DOHH2 (cell line): ENCODE measurements at regions not wholly inside any gene's neighbourhood (a gene's known extent, or its start where the extent isn't known, plus 50 kb on each side); places are given as distances from the start of the nearest gene placed in this dataset.

Source experiments
- H3F3A ChIP-seq: fragments of 200-600 bp; sonication (generic), shearing (Covaris generic); 2 replicates; pipeline ENCODE4 v1.6.0; 2016; ENCODE audit warnings: antibody characterized with exemption, mild to moderate bottlenecking; ENCODE audit not compliant: control insufficient read depth, insufficient read depth
- H3K27ac ChIP-seq: fragments of 200-600 bp; sonication (generic); 2 replicates; pipeline ENCODE4 v1.5.1; 2014; ENCODE audit warnings: low read depth, mild to moderate bottlenecking, low read length, moderate library complexity
- H3K27me3 ChIP-seq: fragments of 200-600 bp; sonication (generic); 2 replicates; pipeline ENCODE4 v1.6.1; 2014; ENCODE audit warnings: mild to moderate bottlenecking, low read length, mixed read lengths; ENCODE audit not compliant: control insufficient read depth
- H3K36me3 ChIP-seq: fragments of 200-600 bp; sonication (generic); 2 replicates; pipeline ENCODE4 v1.6.1; 2014; ENCODE audit warnings: mild to moderate bottlenecking, low read length, moderate library complexity, mixed read lengths; ENCODE audit not compliant: control insufficient read depth
- H3K4me1 ChIP-seq: fragments of 200-600 bp; sonication (generic); 2 replicates; pipeline ENCODE4 v1.6.1; 2014; ENCODE audit warnings: mild to moderate bottlenecking, low read length, mixed read lengths; ENCODE audit not compliant: control insufficient read depth
- H3K4me2 ChIP-seq: fragments of 200-600 bp; sonication (generic); 2 replicates; pipeline ENCODE4 v1.6.0; 2014; ENCODE audit warnings: mild to moderate bottlenecking, low read length, moderate library complexity
- H3K4me3 ChIP-seq: fragments of 200-600 bp; sonication (generic); 2 replicates; pipeline ENCODE4 v1.5.1; 2014; ENCODE audit warnings: mild to moderate bottlenecking, low read length, mixed read lengths
- H3K79me2 ChIP-seq: fragments of 200-600 bp; sonication (generic); 2 replicates; pipeline ENCODE4 v1.6.1; 2014; ENCODE audit warnings: mild to moderate bottlenecking, low read length, mixed read lengths; ENCODE audit not compliant: control insufficient read depth
- H3K9me2 ChIP-seq: fragments of 200-600 bp; sonication (generic); replicated peaks from 2 replicates; pipeline ENCODE4 v1.6.1; 2014; ENCODE audit warnings: mild to moderate bottlenecking, low read length, mixed read lengths; ENCODE audit not compliant: control insufficient read depth
- H3K9me3 ChIP-seq: fragments of 200-600 bp; sonication (generic); 2 replicates; pipeline ENCODE4 v1.6.1; 2014; ENCODE audit warnings: antibody characterized with exemption, low read length, mixed read lengths; ENCODE audit not compliant: control insufficient read depth, insufficient read depth
- H4K20me1 ChIP-seq: fragments of 200-600 bp; sonication (generic); 2 replicates; pipeline ENCODE4 v1.6.0; 2014; ENCODE audit warnings: low read depth, mild to moderate bottlenecking, antibody characterized with exemption, low read length, moderate library complexity; ENCODE audit not compliant: control insufficient read depth, insufficient read depth
- EZH2phosphoT487 ChIP-seq: fragments of 200-600 bp; sonication (generic); IDR thresholded peaks from 2 replicates; pipeline ENCODE4 v1.6.1; 2017; ENCODE audit warnings: borderline replicate concordance, mild to moderate bottlenecking, antibody characterized with exemption, low read length, moderate library complexity, mixed read lengths
- TF ChIP-seq, protein P1 (sequence below): fragments of 200-600 bp; sonication (generic); IDR thresholded peaks from one replicate; pipeline ENCODE4 v1.5.1; 2014; ENCODE audit warnings: antibody characterized with exemption, mild to moderate bottlenecking, low read depth, low read length; ENCODE audit not compliant: poor library complexity, severe bottlenecking

DNA sequence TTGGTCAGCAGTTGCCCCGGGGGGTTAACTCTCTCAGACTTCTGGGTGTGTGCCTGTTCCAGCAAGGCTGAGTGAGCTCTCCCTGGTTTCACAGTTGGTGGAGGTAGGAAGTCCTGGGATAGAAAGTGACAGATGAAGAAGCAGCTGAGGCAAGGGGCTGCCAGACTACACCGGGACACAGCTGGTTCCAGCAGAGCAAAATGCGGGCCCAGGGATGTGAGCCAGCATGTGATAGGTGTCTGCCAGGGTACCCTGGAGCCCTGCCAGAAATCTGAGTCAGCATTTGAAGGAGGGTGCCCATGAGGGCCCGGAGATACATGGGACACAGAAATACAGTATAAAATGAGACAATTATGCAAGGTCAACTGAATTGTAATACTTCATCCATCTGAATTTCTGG lies 79.3 kb upstream of the LGALSL start:
- Histone ChIP-seq H3K4me3 (no peak overlapping the region), H3F3A (no peaks in the 10 kb centered on the region), H3K9me2 (no peaks in the 10 kb centered on the region), H3K36me3 (no peaks in the 10 kb centered on the region), H3K4me1 (no peaks in the 10 kb centered on the region), H3K4me2 (no peak overlapping the region), H3K9me3 (peaks cover 3% of the 10 kb centered on the region; the same call in 1 of the 2 replicates), H3K27me3 (no peaks in the 10 kb centered on the region), H3K27ac (no peak overlapping the region), H4K20me1 (no peaks in the 10 kb centered on the region), H3K79me2 (no peaks in the 10 kb centered on the region)
- TF ChIP-seq, protein P1, sequence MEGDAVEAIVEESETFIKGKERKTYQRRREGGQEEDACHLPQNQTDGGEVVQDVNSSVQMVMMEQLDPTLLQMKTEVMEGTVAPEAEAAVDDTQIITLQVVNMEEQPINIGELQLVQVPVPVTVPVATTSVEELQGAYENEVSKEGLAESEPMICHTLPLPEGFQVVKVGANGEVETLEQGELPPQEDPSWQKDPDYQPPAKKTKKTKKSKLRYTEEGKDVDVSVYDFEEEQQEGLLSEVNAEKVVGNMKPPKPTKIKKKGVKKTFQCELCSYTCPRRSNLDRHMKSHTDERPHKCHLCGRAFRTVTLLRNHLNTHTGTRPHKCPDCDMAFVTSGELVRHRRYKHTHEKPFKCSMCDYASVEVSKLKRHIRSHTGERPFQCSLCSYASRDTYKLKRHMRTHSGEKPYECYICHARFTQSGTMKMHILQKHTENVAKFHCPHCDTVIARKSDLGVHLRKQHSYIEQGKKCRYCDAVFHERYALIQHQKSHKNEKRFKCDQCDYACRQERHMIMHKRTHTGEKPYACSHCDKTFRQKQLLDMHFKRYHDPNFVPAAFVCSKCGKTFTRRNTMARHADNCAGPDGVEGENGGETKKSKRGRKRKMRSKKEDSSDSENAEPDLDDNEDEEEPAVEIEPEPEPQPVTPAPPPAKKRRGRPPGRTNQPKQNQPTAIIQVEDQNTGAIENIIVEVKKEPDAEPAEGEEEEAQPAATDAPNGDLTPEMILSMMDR, result no peak
- TF ChIP-seq EZH2phosphoT487, result no peak

DNA sequence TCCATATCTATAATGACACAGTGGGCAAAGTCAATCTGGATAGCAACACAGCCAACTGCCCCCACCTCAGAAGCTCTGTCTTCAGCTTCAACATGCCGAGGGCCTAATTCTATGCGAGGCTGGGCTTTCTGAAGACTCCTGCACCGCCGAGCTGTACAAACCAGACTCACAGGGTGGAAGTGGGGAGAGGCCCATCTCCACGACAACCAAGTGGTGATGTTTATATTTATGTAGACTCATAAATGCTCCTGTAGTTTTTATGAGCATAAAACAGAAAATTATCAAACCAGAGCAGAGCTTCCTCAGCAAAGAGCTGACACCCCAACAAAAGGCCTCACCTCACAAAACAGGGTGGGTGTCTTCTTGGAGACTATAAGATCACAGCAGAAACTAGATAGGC lies 77.0 kb upstream of the LGALSL start:
- Histone ChIP-seq H3K27me3 (no peaks in the 10 kb centered on the region; the same call in 1 of the 2 replicates), H3K4me3 (no peak overlapping the region), H3K79me2 (no peaks in the 10 kb centered on the region), H4K20me1 (no peaks in the 10 kb centered on the region), H3K4me2 (no peak overlapping the region), H3K9me3 (peaks cover 3% of the 10 kb centered on the region; the same call in 1 of the 2 replicates), H3F3A (no peaks in the 10 kb centered on the region), H3K27ac (no peak overlapping the region), H3K4me1 (no peaks in the 10 kb centered on the region), H3K9me2 (no peaks in the 10 kb centered on the region), H3K36me3 (no peaks in the 10 kb centered on the region)
- no peak for TF ChIP-seq EZH2phosphoT487
- TF ChIP-seq, protein P1, result no peak

DNA sequence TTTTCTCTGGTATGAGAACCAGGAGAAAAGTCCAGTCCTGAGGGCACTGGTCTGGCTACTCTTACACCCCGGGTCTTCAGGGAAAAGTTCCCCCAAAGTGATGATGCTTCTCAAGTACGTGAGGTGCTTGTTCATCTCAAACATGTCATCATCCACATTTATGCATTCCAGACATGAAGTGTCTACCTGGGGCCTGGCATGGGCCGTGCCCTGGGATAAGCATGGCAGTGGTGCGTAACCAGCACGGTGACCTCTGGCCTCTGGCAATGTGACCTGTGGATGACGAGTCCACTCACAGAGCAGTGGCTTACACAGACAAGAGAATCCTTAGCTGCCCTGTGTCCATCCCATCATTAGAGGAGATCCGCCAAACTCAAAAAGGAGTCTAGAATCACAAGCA lies 74.8 kb upstream of the LGALSL start:
- H3K9me3 ChIP-seq, result peaks cover 3% of the 10 kb centered on the region; the same call in 1 of the 2 replicates
- no peaks in the 10 kb centered on the region for H3F3A ChIP-seq
- H3K9me2 ChIP-seq, result no peaks in the 10 kb centered on the region
- no peaks in the 10 kb centered on the region; the same call in 1 of the 2 replicates for H3K27me3 ChIP-seq
- no peaks in the 10 kb centered on the region for H3K79me2 ChIP-seq
- no peak overlapping the region for H3K27ac ChIP-seq
- no peak overlapping the region for H3K4me3 ChIP-seq
- H3K4me2 ChIP-seq, result no peak overlapping the region
- TF ChIP-seq EZH2phosphoT487, result no peak
- TF ChIP-seq, protein P1, result no peak
- no peaks in the 10 kb centered on the region for H4K20me1 ChIP-seq
- H3K36me3 ChIP-seq, result no peaks in the 10 kb centered on the region
- no peaks in the 10 kb centered on the region for H3K4me1 ChIP-seq
